H1 (cell line): ENCODE measurements at regions not wholly inside any gene's neighbourhood (a gene's known extent, or its start where the extent isn't known, plus 50 kb on each side); places are given as distances from the start of the nearest gene placed in this dataset.

Experiments used
- CTCF ChIA-PET: fragments of 300-600 bp; sonication (Branson Sonifier 250); formaldehyde crosslinking; loops from one replicate; lab custom pipeline; 2021; ENCODE audit not compliant: partially characterized antibody; lab: Charles Lee
- POLR2A ChIA-PET: fragments of 300-600 bp; sonication (Branson Sonifier 250); formaldehyde crosslinking; loops from one replicate; lab custom pipeline; 2021; ENCODE audit warnings: inconsistent platforms; ENCODE audit not compliant: partially characterized antibody; lab: Charles Lee
- DNase-seq, 2 experiments: peaks; one replicate each; pipeline versions ENCODE4 v3.0.0 to v3.0.0-alpha.2; 2010 to 2022; ENCODE audit warnings: low spot score in 2 of 2, low read depth in 1 of 2, mixed read lengths in 1 of 2
- FAIRE-seq: peaks from 2 replicates; lab custom pipeline; 2011; peaks lifted over from hg19 to GRCh38; lab: Jason Lieb, UNC
- H2AFZ ChIP-seq: 2 replicates; pipeline ENCODE4 v1.8.1; 2012; ENCODE audit warnings: low read length, inconsistent platforms
- H2AK5ac ChIP-seq: 2 replicates; pipeline ENCODE4 v1.6.1; 2013; ENCODE audit warnings: low read depth, low read length
- H2BK120ac ChIP-seq: replicated peaks from 2 replicates; pipeline ENCODE3; 2013; ENCODE audit warnings: low read depth, low read length, inconsistent platforms
- H2BK12ac ChIP-seq: 2 replicates; pipeline ENCODE4 v1.6.1; 2013; ENCODE audit warnings: low read depth, low read length
- H2BK15ac ChIP-seq: 2 replicates; pipeline ENCODE4 v1.6.1; 2013; ENCODE audit warnings: low read length
- H2BK20ac ChIP-seq: 2 replicates; pipeline ENCODE4 v1.6.1; 2013; ENCODE audit warnings: low read length
- H2BK5ac ChIP-seq: 2 replicates; pipeline ENCODE4 v1.6.1; 2013; ENCODE audit warnings: low read depth, low read length
- H3K14ac ChIP-seq: 2 replicates; pipeline ENCODE4 v1.6.1; 2013; ENCODE audit warnings: inconsistent platforms; ENCODE audit not compliant: insufficient read length
- H3K18ac ChIP-seq: 2 replicates; pipeline ENCODE4 v1.6.1; 2013; ENCODE audit warnings: low read length; ENCODE audit errors: extremely low read depth
- H3K23ac ChIP-seq: 2 replicates; pipeline ENCODE4 v1.6.1; 2013; ENCODE audit warnings: inconsistent platforms; ENCODE audit not compliant: insufficient read length
- H3K23me2 ChIP-seq: 2 replicates; pipeline ENCODE4 v1.6.1; 2013; ENCODE audit warnings: low read depth, low read length
- H3K27ac ChIP-seq: 2 replicates; pipeline ENCODE4 v1.6.1; 2011; ENCODE audit warnings: low read depth, low read length, inconsistent platforms
- H3K27me3 ChIP-seq, 4 experiments: replicated peaks in 1 of 4; 1 replicate in 1 of 4; 2 replicates in 3 of 4; pipeline versions ENCODE4 v1.6.1 to v1.8.1; 2011 to 2013; ENCODE audit warnings: low read length in 3 of 4, mild to moderate bottlenecking in 3 of 4, inconsistent platforms in 2 of 4, mixed read lengths in 2 of 4, moderate library complexity in 1 of 4; ENCODE audit not compliant: control insufficient read depth in 3 of 4, insufficient read depth in 3 of 4; ENCODE audit errors: extremely low read depth in 1 of 4
- H3K36me3 ChIP-seq, 4 experiments: 2 replicates each; pipeline versions ENCODE4 v1.6.1 to v1.8.1; 2011 to 2013; ENCODE audit warnings: mild to moderate bottlenecking in 4 of 4, low read length in 3 of 4, moderate library complexity in 2 of 4, control low read depth in 1 of 4, inconsistent platforms in 1 of 4; ENCODE audit not compliant: insufficient read depth in 4 of 4, control insufficient read depth in 2 of 4
- H3K4ac ChIP-seq: replicated peaks from 2 replicates; pipeline ENCODE3; 2013; ENCODE audit warnings: low read length, low read depth, mixed read lengths, inconsistent platforms; ENCODE audit not compliant: insufficient read length
- H3K4me1 ChIP-seq, 4 experiments: replicated peaks in 1 of 4; 1 replicate in 1 of 4; 2 replicates in 3 of 4; pipeline versions ENCODE4 v1.6.1 to v1.8.1; 2011 to 2013; ENCODE audit warnings: low read length in 3 of 4, inconsistent platforms in 2 of 4, mixed read lengths in 1 of 4; ENCODE audit not compliant: insufficient read depth in 4 of 4, control insufficient read depth in 3 of 4
- H3K4me2 ChIP-seq, 2 experiments: 2 replicates each; pipeline versions ENCODE4 v1.6.1 to v1.8.1; 2011 to 2013; ENCODE audit warnings: low read depth in 2 of 2, low read length in 2 of 2, control low read depth in 1 of 2, inconsistent platforms in 1 of 2, mild to moderate bottlenecking in 1 of 2; ENCODE audit not compliant: insufficient read depth in 1 of 2
- H3K4me3 ChIP-seq, 4 experiments: fragments of 200-600, 300-600 bp in 1 of 4; sonication (generic), shearing (Covaris generic), sonication (Bioruptor Twin) in 1 of 4; 2 replicates each; pipeline versions ENCODE4 v1.5.1 to v1.8.1; 2011 to 2016; ENCODE audit warnings: low read length in 4 of 4, low read depth in 3 of 4, control low read depth in 2 of 4, inconsistent platforms in 2 of 4, mild to moderate bottlenecking in 2 of 4, mixed read lengths in 1 of 4, moderate library complexity in 1 of 4; ENCODE audit not compliant: insufficient read depth in 2 of 4; ENCODE audit errors: extremely low read depth in 1 of 4
- H3K56ac ChIP-seq: replicated peaks from 2 replicates; pipeline ENCODE3; 2013; ENCODE audit warnings: low read depth, mild to moderate bottlenecking, mixed read lengths, low read length, inconsistent platforms; ENCODE audit not compliant: insufficient read length
- H3K79me1 ChIP-seq: 2 replicates; pipeline ENCODE4 v1.6.1; 2013; ENCODE audit warnings: low read depth, low read length, control low read depth
- H3K79me2 ChIP-seq, 2 experiments: 2 replicates each; pipeline versions ENCODE4 v1.6.1 to v1.8.1; 2012 to 2013; ENCODE audit warnings: low read length in 2 of 2, mild to moderate bottlenecking in 2 of 2, inconsistent platforms in 1 of 2; ENCODE audit not compliant: insufficient read depth in 2 of 2, control insufficient read depth in 1 of 2
- H3K9ac ChIP-seq, 4 experiments: replicated peaks in 1 of 4; 1 replicate in 1 of 4; 2 replicates in 3 of 4; pipeline versions ENCODE4 v1.6.1 to v1.8.1; 2011 to 2013; ENCODE audit warnings: low read depth in 3 of 4, low read length in 3 of 4, control low read depth in 2 of 4, mild to moderate bottlenecking in 2 of 4, moderate library complexity in 2 of 4, inconsistent platforms in 1 of 4; ENCODE audit errors: extremely low read depth in 1 of 4
- H3K9me3 ChIP-seq, 2 experiments: 2 replicates each; pipeline versions ENCODE4 v1.6.1 to v1.8.1; 2012 to 2013; ENCODE audit warnings: mild to moderate bottlenecking in 2 of 2, moderate library complexity in 2 of 2, control low read depth in 1 of 2, inconsistent platforms in 1 of 2, low read depth in 1 of 2, low read length in 1 of 2, mixed read lengths in 1 of 2; ENCODE audit not compliant: insufficient read depth in 2 of 2
- H4K20me1 ChIP-seq, 2 experiments: replicated peaks in 1 of 2; 2 replicates each; pipeline versions ENCODE3 to v1.8.1; 2011 to 2013; ENCODE audit warnings: inconsistent platforms in 2 of 2, low read length in 2 of 2, mild to moderate bottlenecking in 1 of 2; ENCODE audit not compliant: insufficient read depth in 2 of 2, control insufficient read depth in 1 of 2
- H4K5ac ChIP-seq: 2 replicates; pipeline ENCODE4 v1.6.1; 2013; ENCODE audit warnings: low read length, low read depth, mixed read lengths, inconsistent platforms; ENCODE audit not compliant: insufficient read length
- H4K8ac ChIP-seq: 2 replicates; pipeline ENCODE4 v1.8.0; 2013; ENCODE audit warnings: mild to moderate bottlenecking, moderate library complexity, low read length, inconsistent platforms; ENCODE audit not compliant: insufficient read depth; ENCODE audit errors: extremely low read depth
- H4K91ac ChIP-seq: replicated peaks from 2 replicates; pipeline ENCODE3; 2013; ENCODE audit warnings: low read length, mixed read lengths, inconsistent platforms; ENCODE audit not compliant: insufficient read length
- BCL11A ChIP-seq, 2 experiments: IDR thresholded peaks; one replicate each; pipeline ENCODE4 v1.6.1; 2011; ENCODE audit warnings: low read depth in 2 of 2, low read length in 2 of 2, mild to moderate bottlenecking in 2 of 2
- CHD2 ChIP-seq: IDR thresholded peaks from 2 replicates; pipeline ENCODE4 v1.6.1; 2012; ENCODE audit warnings: low read length, improper control_type of control experiment
- CTBP2 ChIP-seq: IDR thresholded peaks from 2 replicates; pipeline ENCODE4 v1.7.0; 2011; ENCODE audit warnings: borderline replicate concordance, mild to moderate bottlenecking, moderate library complexity, mixed read lengths, low read length; ENCODE audit not compliant: insufficient read depth, insufficient read length
- E2F6 ChIP-seq: IDR thresholded peaks from 2 replicates; pipeline ENCODE4 v1.6.1; 2012; ENCODE audit warnings: inconsistent platforms
- JUND ChIP-seq: IDR thresholded peaks from 2 replicates; pipeline ENCODE4 v1.6.1; 2011; ENCODE audit warnings: mild to moderate bottlenecking, improper control_type of control experiment, low read length
- KDM1A ChIP-seq: fragments of 200-600, 300-600 bp; sonication (generic); IDR thresholded peaks from 2 replicates; pipeline ENCODE4 v1.7.1; 2016; ENCODE audit warnings: mild to moderate bottlenecking, low read length, borderline replicate concordance
- KDM4A ChIP-seq: IDR thresholded peaks from one replicate; pipeline ENCODE4 v1.7.1; 2012; ENCODE audit warnings: low read depth, mild to moderate bottlenecking, moderate library complexity, low read length, inconsistent platforms; ENCODE audit not compliant: severe bottlenecking
- MAX ChIP-seq: IDR thresholded peaks from 2 replicates; pipeline ENCODE4 v1.6.1; 2012; ENCODE audit warnings: inconsistent platforms
- RAD21 ChIP-seq, 2 experiments: IDR thresholded peaks in 1 of 2; conservative IDR thresholded peaks in 1 of 2; 2 replicates each; pipeline ENCODE4 v1.6.1; 2011; ENCODE audit warnings: low read depth in 2 of 2, low read length in 2 of 2, improper control_type of control experiment in 1 of 2, inconsistent platforms in 1 of 2, mild to moderate bottlenecking in 1 of 2, moderate library complexity in 1 of 2
- RFX5 ChIP-seq: IDR thresholded peaks from 2 replicates; pipeline ENCODE4 v1.6.1; 2011; ENCODE audit warnings: low read depth, low read length, improper control_type of control experiment, borderline replicate concordance
- SP1 ChIP-seq: IDR thresholded peaks from 2 replicates; pipeline ENCODE4 v1.6.1; 2011; ENCODE audit warnings: low read depth, low read length
- YY1 ChIP-seq: IDR thresholded peaks from 2 replicates; pipeline ENCODE4 v1.6.1; 2011; ENCODE audit warnings: low read depth, mild to moderate bottlenecking, low read length
- WGBS, 2 experiments: shearing (Covaris generic) in 1 of 2; methylation state at CpG; one replicate each; pipeline versions ENCODE4 v1.1.6 to v1.1.7; 2013 to 2015; ENCODE audit warnings: low lambda C conversion rate in 2 of 2, mixed read lengths in 2 of 2, inconsistent platforms in 1 of 2, low coverage in 1 of 2, missing lambda C conversion rate in 1 of 2; ENCODE audit not compliant: insufficient replicate concordance in 2 of 2, insufficient coverage in 1 of 2, insufficient read length in 1 of 2; ENCODE audit errors: extremely low coverage in 1 of 2, missing lambda C conversion rate in 1 of 2; 5-methylcytosine and 5-hydroxymethylcytosine counted together
- TF ChIP-seq, protein P1 (sequence below): IDR thresholded peaks from 2 replicates; pipeline ENCODE4 v1.6.1; 2011; ENCODE audit warnings: low read length, improper control_type of control experiment

DNA sequence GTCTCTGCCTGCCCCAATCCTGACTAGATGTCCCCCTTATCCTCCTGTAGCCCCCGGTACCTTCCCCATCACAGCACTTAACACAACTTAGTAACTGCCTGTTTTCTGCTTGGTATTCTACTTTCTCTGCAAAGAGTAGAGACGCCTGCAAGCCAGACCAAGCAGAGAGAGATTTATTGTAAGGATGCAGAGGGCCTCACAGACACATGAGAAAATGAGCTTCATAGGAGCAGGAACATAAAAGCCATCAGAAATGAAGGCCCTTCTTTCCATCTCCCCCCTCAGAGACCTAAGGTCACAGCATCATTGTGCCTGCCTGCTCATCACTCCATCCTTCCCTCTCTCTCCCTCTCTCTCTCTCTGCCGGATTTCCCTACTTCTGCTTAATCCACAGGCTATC, 305.7 kb upstream of the NOCT start:
- Histone ChIP-seq H4K91ac (no peak overlapping the region), H2BK5ac (no peak overlapping the region), H2BK12ac (no peak overlapping the region), H3K27me3 (no peaks in the 10 kb centered on the region), H2AK5ac (no peak overlapping the region), H3K9ac (no peak overlapping the region), H3K18ac (no peak overlapping the region), H2AFZ (no peak overlapping the region), H2BK15ac (no peak overlapping the region), H3K23me2 (no peaks in the 10 kb centered on the region), H3K4me2 (no peak overlapping the region), H3K9me3 (no peaks in the 10 kb centered on the region), H4K5ac (no peak overlapping the region), H4K20me1 (no peaks in the 10 kb centered on the region), H3K79me2 (no peaks in the 10 kb centered on the region), H2BK120ac (no peak overlapping the region), H3K14ac (no peak overlapping the region), H3K56ac (no peak overlapping the region), H2BK20ac (no peak overlapping the region), H3K4ac (no peak overlapping the region), H3K4me3 (no peak overlapping the region), H3K4me1 (no peaks in the 10 kb centered on the region), H3K27ac (no peak overlapping the region), H4K8ac (no peak overlapping the region), H3K23ac (no peak overlapping the region), H3K36me3 (no peaks in the 10 kb centered on the region), H3K79me1 (no peaks in the 10 kb centered on the region)
- 79% methylated on average over 3 of the region's 3 CpGs; no CpG with 5 or more reads in 1 of the 2 experiments for WGBS, 2 experiments
- ChIA-PET POLR2A (no interaction called here), CTCF (interaction anchor here (1.0 kb wide), 1 partner anchor 136 kb away, joined by 3 read pairs; no protein-coding TSS in a partner anchor)
- DNase-seq = no peak
- FAIRE-seq = no peak
- TF ChIP-seq SP1 (no peak), BCL11A (IDR thresholded peaks at IDR 0.05; ENCODE audit: low read depth in 2 of 2, low read length in 2 of 2) (no peak), E2F6 (no peak), JUND (no peak), MAX (no peak), RAD21 (IDR thresholded peaks at IDR 0.05 in 1 of 2, conservative IDR thresholded peaks at IDR 0.05 in 1 of 2; ENCODE audit: low read depth in 2 of 2, low read length in 2 of 2) (no peak), RFX5 (no peak), CHD2 (no peak), YY1 (no peak), CTBP2 (no peak), KDM4A (no peak), KDM1A (no peak)
- TF ChIP-seq, protein P1, sequence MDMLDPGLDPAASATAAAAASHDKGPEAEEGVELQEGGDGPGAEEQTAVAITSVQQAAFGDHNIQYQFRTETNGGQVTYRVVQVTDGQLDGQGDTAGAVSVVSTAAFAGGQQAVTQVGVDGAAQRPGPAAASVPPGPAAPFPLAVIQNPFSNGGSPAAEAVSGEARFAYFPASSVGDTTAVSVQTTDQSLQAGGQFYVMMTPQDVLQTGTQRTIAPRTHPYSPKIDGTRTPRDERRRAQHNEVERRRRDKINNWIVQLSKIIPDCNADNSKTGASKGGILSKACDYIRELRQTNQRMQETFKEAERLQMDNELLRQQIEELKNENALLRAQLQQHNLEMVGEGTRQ = no peak
